Stimulated activated memory B cell treated with anti-CD40 and anti-IgM and Interleukin-4, amounts not matched to agents 10 μg/mL and 1 μg/mL and 100 μg/mL, for 72 hours (primary cell): ENCODE measurements at regions not wholly inside any gene's neighbourhood (a gene's known extent, or its start where the extent isn't known, plus 50 kb on each side); places are given as distances from the start of the nearest gene placed in this dataset.
"Not testable (repeated sequence)": the region's sequence is repeated elsewhere in the genome, so short reads cannot be mapped to it uniquely, and the experiment has no call there.

ENCODE experiments used
- ATAC-seq: fragments of 150-1000 bp; cut with Tn5 transposase; 2 replicates; pipeline ENCODE4 v1.10.0; 2021
- H3K27ac Mint-ChIP-seq: one replicate; pipeline ENCODE4 v1.8.0; 2022; ENCODE audit warnings: mild to moderate bottlenecking, mixed read lengths
- H3K27me3 Mint-ChIP-seq: one replicate; pipeline ENCODE4 v1.8.0; 2022; ENCODE audit warnings: mixed read lengths
- H3K36me3 Mint-ChIP-seq: one replicate; pipeline ENCODE4 v1.8.0; 2022; ENCODE audit warnings: mixed read lengths
- H3K4me1 Mint-ChIP-seq: one replicate; pipeline ENCODE4 v1.8.0; 2022; ENCODE audit warnings: mixed read lengths
- H3K4me3 Mint-ChIP-seq: one replicate; pipeline ENCODE4 v1.8.0; 2022; ENCODE audit warnings: mild to moderate bottlenecking, moderate library complexity, mixed read lengths
- H3K9me3 Mint-ChIP-seq: one replicate; pipeline ENCODE4 v1.8.0; 2022; ENCODE audit warnings: mixed read lengths

- H3K36me3 Mint-ChIP-seq: no peaks in the 10 kb centered on the region
- no peaks in the 10 kb centered on the region for H3K9me3 Mint-ChIP-seq
- H3K4me3 Mint-ChIP-seq: no peak overlapping the region
- H3K27ac Mint-ChIP-seq: no peak overlapping the region
- H3K4me1 Mint-ChIP-seq: no peaks in the 10 kb centered on the region
- ATAC-seq: no peak
- peaks cover 11% of the 10 kb centered on the region for H3K27me3 Mint-ChIP-seq
Observed at GRCh38 chr2:17460371-17461086, 57.7 kb downstream of the RAD51AP2 start.

GRCh38 chr2:17455343-17455742 lies 62.9 kb downstream of the RAD51AP2 start:
- no peak overlapping the region for H3K4me3 Mint-ChIP-seq

DNA sequence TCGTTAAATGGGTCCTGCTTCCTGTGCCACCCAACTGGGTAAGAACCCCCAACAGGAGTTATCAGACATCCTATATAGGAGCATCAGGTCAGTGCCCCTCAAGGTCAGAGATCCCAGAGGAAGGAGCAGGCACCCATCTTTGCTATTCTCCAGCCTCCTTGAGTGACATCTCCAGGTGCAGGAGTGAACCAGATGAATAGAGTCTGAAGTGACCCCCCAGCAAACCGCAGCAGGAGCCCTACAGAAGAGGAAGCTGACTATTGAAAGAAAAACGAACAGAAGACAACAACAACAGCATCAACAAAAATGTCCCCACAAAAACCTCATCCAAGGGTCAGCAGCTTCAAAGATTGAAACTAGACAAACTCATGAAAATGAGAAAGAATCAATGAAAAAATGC lies 72.0 kb downstream of the RAD51AP2 start:
- not testable (repeated sequence) for H3K36me3 Mint-ChIP-seq, H3K4me3 Mint-ChIP-seq, H3K4me1 Mint-ChIP-seq, H3K27ac Mint-ChIP-seq, ATAC-seq
- Mint-ChIP-seq H3K9me3 (peaks cover 15% of the 10 kb centered on the region), H3K27me3 (peaks cover 43% of the 10 kb centered on the region)

More at GRCh38 chr2:17455343-17455742, 62.9 kb downstream of the RAD51AP2 start:
- H3K9me3 Mint-ChIP-seq: peaks cover 2% of the 10 kb centered on the region
- no peaks in the 10 kb centered on the region for H3K4me1 Mint-ChIP-seq
- H3K36me3 Mint-ChIP-seq: no peaks in the 10 kb centered on the region
- no peak overlapping the region for H3K27ac Mint-ChIP-seq
- H3K27me3 Mint-ChIP-seq: peaks cover 11% of the 10 kb centered on the region
- ATAC-seq: no peak

- Mint-ChIP-seq H3K4me3 (no peak overlapping the region), H3K9me3 (peaks cover 14% of the 10 kb centered on the region), H3K27ac (no peak overlapping the region), H3K36me3 (no peaks in the 10 kb centered on the region), H3K4me1 (no peaks in the 10 kb centered on the region), H3K27me3 (peaks cover 46% of the 10 kb centered on the region)
- no peak for ATAC-seq
Observed at GRCh38 chr2:17445744-17446143, 72.5 kb downstream of the RAD51AP2 start.

- H3K4me1 Mint-ChIP-seq: no peaks in the 10 kb centered on the region
- ATAC-seq: no peak
- H3K9me3 Mint-ChIP-seq: peaks cover 4% of the 10 kb centered on the region
- H3K4me3 Mint-ChIP-seq: no peak overlapping the region
- H3K36me3 Mint-ChIP-seq: no peaks in the 10 kb centered on the region
- H3K27ac Mint-ChIP-seq: no peak overlapping the region
- peaks cover 36% of the 10 kb centered on the region for H3K27me3 Mint-ChIP-seq
Observed at GRCh38 chr2:17442334-17442733, 75.9 kb downstream of the RAD51AP2 start.

DNA sequence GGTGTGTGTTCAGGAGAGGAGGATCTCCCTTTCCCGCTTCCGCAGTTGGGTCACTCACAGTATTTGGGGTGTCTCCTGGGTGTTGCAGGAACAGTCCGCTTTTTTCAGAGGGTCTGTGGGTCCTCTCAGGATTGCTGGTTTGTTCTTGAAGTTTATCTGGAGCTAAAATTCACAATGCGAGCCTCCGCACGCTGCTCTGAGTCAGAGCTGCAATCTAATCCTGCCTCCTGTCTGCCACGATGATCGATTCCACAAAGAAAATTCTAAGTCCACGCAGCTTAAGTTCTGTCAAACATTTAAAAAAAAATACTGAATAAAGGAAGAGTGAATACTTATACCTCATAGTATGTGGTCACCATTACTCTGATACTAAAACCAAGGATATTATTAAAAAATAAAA lies 76.5 kb downstream of the RAD51AP2 start:
- H3K4me3 Mint-ChIP-seq: no peak overlapping the region
- H3K36me3 Mint-ChIP-seq: no peaks in the 10 kb centered on the region
- H3K27ac Mint-ChIP-seq: no peak overlapping the region
- no peak for ATAC-seq
- H3K9me3 Mint-ChIP-seq: peaks cover 2% of the 10 kb centered on the region
- peaks cover 33% of the 10 kb centered on the region for H3K27me3 Mint-ChIP-seq
- no peaks in the 10 kb centered on the region for H3K4me1 Mint-ChIP-seq

DNA sequence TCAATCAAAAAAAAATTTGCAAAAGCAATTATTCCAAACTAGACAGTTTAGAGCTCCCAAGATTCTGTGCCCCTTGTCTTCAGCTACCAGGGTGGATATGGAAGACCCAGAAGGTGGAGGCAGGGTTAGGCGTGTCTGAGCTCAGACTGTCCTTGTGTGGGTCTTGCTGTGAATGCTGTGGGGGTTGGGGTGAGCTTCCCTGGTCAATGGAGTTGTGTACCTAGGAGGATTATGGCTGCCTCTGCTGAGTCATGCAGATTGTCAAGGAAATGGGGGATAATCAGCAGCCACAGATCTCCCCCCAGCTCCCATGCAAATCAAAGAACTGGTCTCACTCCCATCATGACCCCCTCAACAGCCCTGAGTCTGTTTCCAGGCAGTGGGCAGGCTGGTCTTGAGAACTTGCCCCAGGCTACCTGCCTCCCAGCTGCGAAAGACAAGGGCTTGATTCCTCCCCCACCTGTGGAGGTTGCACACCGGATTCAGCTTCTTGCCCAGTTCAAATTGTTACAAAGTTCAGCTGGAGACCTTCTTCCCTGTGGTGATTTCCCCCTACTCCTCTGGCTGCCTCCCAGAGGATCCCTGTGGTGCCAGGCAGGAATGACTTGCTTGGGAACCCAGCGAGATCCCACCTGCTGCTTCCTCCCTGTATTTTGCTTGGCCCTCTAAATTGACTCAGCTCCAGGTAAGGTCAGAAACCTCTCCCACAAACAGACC lies 77.0 kb downstream of the RAD51AP2 start:
- Mint-ChIP-seq H3K9me3 (no peaks in the 10 kb centered on the region), H3K27me3 (peaks cover 27% of the 10 kb centered on the region), H3K4me1 (no peaks in the 10 kb centered on the region), H3K27ac (no peak overlapping the region), H3K4me3 (no peak overlapping the region), H3K36me3 (no peaks in the 10 kb centered on the region)
- ATAC-seq: no peak

- Mint-ChIP-seq H3K27ac (no peak overlapping the region), H3K4me3 (no peak overlapping the region), H3K27me3 (no peaks in the 10 kb centered on the region), H3K4me1 (no peaks in the 10 kb centered on the region), H3K9me3 (no peaks in the 10 kb centered on the region), H3K36me3 (no peaks in the 10 kb centered on the region)
- ATAC-seq: no peak
Observed at GRCh38 chr2:17430326-17430725, 87.9 kb downstream of the RAD51AP2 start.

DNA sequence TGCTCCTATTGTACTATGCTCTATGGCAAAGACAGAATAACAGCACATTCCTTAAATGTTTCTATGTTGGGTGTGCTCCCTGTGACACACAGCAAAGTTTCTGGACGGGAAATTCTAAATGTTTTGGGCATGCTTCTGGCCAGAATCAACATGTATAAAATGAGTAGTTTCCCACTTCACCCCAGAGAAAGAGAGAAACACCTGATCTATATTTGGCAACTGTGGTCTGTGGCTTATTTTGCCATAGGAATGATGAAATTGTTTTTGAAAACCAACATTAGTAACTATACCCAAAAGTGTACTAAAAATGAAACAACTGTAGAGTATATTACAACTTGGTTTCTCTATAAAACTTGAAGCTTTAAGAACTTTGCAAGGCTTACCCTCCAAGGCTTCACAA lies 89.1 kb downstream of the RAD51AP2 start:
- H3K9me3 Mint-ChIP-seq: no peaks in the 10 kb centered on the region
- no peak for ATAC-seq
- no peaks in the 10 kb centered on the region for H3K27me3 Mint-ChIP-seq

GRCh38 chr2:17427401-17427800 lies 90.8 kb downstream of the RAD51AP2 start:
- H3K4me1 Mint-ChIP-seq: no peaks in the 10 kb centered on the region
- H3K36me3 Mint-ChIP-seq: no peaks in the 10 kb centered on the region
- H3K27me3 Mint-ChIP-seq: no peaks in the 10 kb centered on the region
- H3K9me3 Mint-ChIP-seq: no peaks in the 10 kb centered on the region
- H3K27ac Mint-ChIP-seq: no peak overlapping the region
- no peak overlapping the region for H3K4me3 Mint-ChIP-seq
- no peak for ATAC-seq

More for the DNA sequence above, 89.1 kb downstream of the RAD51AP2 start:
- H3K4me1 Mint-ChIP-seq: no peaks in the 10 kb centered on the region
- H3K36me3 Mint-ChIP-seq: no peaks in the 10 kb centered on the region
- no peak overlapping the region for H3K27ac Mint-ChIP-seq
- H3K4me3 Mint-ChIP-seq: no peak overlapping the region

DNA sequence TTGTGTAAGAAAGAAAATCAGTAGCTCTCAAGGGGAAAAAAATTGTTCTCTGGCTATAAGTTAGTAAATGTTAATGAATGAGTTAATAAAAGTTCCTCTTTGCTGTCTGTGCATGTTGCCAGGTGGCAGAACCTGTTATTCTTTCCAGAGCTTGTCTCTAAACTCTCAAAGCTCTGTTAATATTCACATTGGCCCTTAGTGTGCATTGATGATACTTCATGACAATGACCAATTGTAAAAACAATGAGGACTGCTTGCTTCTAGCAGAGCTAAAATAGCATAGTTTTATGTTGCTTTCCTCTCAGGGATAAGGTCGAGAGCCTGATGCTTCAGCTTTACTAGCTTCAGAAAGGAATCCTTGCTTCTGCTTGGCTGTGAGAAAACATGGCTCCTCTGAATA lies 91.5 kb downstream of the RAD51AP2 start:
- H3K36me3 Mint-ChIP-seq: no peaks in the 10 kb centered on the region
- H3K4me1 Mint-ChIP-seq: no peaks in the 10 kb centered on the region
- H3K9me3 Mint-ChIP-seq: no peaks in the 10 kb centered on the region
- H3K27ac Mint-ChIP-seq: no peak overlapping the region
- no peak for ATAC-seq
- no peak overlapping the region for H3K4me3 Mint-ChIP-seq
- H3K27me3 Mint-ChIP-seq: no peaks in the 10 kb centered on the region

- H3K36me3 Mint-ChIP-seq: no peaks in the 10 kb centered on the region
- H3K9me3 Mint-ChIP-seq: no peaks in the 10 kb centered on the region
- H3K27me3 Mint-ChIP-seq: no peaks in the 10 kb centered on the region
- no peak for ATAC-seq
- H3K4me3 Mint-ChIP-seq: no peak overlapping the region
- H3K4me1 Mint-ChIP-seq: no peaks in the 10 kb centered on the region
- H3K27ac Mint-ChIP-seq: no peak overlapping the region
Observed at GRCh38 chr2:17422061-17422460, 96.2 kb downstream of the RAD51AP2 start.

DNA sequence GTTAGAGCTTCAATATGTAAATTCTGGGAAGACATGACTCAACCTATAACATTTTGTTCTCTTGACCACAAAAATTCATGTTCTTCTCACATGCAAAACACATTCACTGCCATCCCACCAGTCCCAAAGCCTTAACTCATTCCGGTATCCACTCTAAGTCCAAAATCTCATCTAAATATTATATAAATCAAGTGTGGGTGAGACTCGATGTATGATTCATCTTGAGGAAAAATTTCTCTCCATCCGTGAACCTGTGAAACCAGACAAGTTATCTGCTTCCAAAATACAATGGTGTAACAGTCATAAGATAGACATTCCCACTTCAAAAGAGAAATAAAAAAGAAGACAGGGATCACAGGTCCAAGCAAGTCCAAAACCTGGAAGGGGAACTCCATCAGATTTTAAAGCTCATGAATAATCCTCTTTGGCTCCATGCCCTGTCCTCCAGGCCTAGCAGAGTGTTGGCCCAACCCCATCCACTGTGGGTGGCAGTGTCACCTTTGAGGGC lies 101.3 kb downstream of the RAD51AP2 start:
- H3K27ac Mint-ChIP-seq: no peak overlapping the region
- H3K4me3 Mint-ChIP-seq: no peak overlapping the region
- H3K9me3 Mint-ChIP-seq: no peaks in the 10 kb centered on the region
- no peak for ATAC-seq
- H3K36me3 Mint-ChIP-seq: no peaks in the 10 kb centered on the region
- H3K4me1 Mint-ChIP-seq: no peaks in the 10 kb centered on the region
- no peaks in the 10 kb centered on the region for H3K27me3 Mint-ChIP-seq

DNA sequence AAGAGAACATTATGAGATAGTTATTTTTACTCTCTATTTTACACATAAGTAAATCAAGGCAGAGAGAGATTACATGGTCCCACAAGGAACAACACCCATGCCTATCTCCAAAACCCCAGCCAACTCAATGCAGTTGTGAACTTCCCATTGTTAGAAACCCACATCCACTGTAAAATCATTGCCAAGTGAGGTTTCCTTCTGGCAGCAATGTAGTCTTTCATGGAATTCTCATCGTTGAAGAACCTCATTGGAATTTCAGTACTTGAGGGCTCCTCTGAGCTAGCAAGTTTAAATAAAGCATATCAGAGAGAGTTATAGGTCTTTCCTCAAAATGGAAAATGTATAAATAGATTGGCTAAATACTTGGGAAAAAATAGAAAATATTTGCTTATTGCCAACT lies 105.2 kb downstream of the RAD51AP2 start:
- ATAC-seq: no peak
- no peaks in the 10 kb centered on the region for H3K27me3 Mint-ChIP-seq
- H3K27ac Mint-ChIP-seq: no peak overlapping the region
- peaks cover 5% of the 10 kb centered on the region for H3K9me3 Mint-ChIP-seq
- H3K4me3 Mint-ChIP-seq: no peak overlapping the region
- no peaks in the 10 kb centered on the region for H3K4me1 Mint-ChIP-seq
- H3K36me3 Mint-ChIP-seq: no peaks in the 10 kb centered on the region

GRCh38 chr2:17401096-17401495 lies 117.1 kb downstream of the RAD51AP2 start:
- Mint-ChIP-seq H3K4me3 (no peak overlapping the region), H3K27ac (no peak overlapping the region), H3K9me3 (peaks cover 16% of the 10 kb centered on the region), H3K4me1 (no peaks in the 10 kb centered on the region), H3K36me3 (peaks cover 6% of the 10 kb centered on the region), H3K27me3 (no peaks in the 10 kb centered on the region)
- no peak for ATAC-seq

- no peak overlapping the region for H3K27ac Mint-ChIP-seq
- H3K27me3 Mint-ChIP-seq: no peaks in the 10 kb centered on the region
- peaks cover 6% of the 10 kb centered on the region for H3K36me3 Mint-ChIP-seq
- no peak for ATAC-seq
- peaks cover 10% of the 10 kb centered on the region for H3K9me3 Mint-ChIP-seq
- H3K4me1 Mint-ChIP-seq: no peaks in the 10 kb centered on the region
- no peak overlapping the region for H3K4me3 Mint-ChIP-seq
Observed at GRCh38 chr2:17398770-17399169, 119.5 kb downstream of the RAD51AP2 start.
